ENCODE measurements at regions not wholly inside any gene's neighbourhood (a gene's known extent, or its start where the extent isn't known, plus 50 kb on each side); places are given as distances from the start of the nearest gene placed in this dataset.
"Not testable (repeated sequence)": the region's sequence is repeated elsewhere in the genome, so short reads cannot be mapped to it uniquely, and the experiment has no call there.

- TF ChIP-seq, protein P1, sequence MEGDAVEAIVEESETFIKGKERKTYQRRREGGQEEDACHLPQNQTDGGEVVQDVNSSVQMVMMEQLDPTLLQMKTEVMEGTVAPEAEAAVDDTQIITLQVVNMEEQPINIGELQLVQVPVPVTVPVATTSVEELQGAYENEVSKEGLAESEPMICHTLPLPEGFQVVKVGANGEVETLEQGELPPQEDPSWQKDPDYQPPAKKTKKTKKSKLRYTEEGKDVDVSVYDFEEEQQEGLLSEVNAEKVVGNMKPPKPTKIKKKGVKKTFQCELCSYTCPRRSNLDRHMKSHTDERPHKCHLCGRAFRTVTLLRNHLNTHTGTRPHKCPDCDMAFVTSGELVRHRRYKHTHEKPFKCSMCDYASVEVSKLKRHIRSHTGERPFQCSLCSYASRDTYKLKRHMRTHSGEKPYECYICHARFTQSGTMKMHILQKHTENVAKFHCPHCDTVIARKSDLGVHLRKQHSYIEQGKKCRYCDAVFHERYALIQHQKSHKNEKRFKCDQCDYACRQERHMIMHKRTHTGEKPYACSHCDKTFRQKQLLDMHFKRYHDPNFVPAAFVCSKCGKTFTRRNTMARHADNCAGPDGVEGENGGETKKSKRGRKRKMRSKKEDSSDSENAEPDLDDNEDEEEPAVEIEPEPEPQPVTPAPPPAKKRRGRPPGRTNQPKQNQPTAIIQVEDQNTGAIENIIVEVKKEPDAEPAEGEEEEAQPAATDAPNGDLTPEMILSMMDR (IDR thresholded peaks at IDR 0.05; ENCODE audit: unreplicated experiment in 3 of 3) = no peak
- Mint-ChIP-seq H3K27me3 (ENCODE audit: low read depth) (peaks cover 13% of the 10 kb centered on the region), H3K4me1 (no peaks in the 10 kb centered on the region)
Observed at GRCh38 chr20:51175156-51175555, 152.2 kb upstream of the KCNG1 start.

DNA sequence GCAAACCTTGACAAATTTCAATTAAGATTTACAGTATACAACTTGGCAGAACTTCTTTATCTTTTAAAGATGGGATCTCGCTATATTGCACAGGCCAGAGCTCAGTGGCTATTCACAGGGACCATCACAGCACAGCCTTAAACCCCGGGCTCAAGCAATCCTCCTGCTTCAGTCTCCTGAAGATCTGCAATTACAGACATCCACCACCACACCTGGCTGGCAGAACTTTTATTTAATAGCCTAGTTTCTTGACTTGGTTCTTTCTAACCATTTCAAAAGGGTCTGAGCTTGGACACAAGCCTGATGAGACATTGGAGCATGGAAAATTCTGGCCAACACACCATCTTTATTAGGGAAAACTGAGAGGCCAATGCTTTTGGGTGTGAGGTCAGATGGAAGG, 151.6 kb upstream of the KCNG1 start:
- H3K27ac Mint-ChIP-seq = no peak overlapping the region
- no peaks in the 10 kb centered on the region for H3K36me3 Mint-ChIP-seq (ENCODE audit: low read depth)
- H3K9me3 Mint-ChIP-seq = peaks cover 7% of the 10 kb centered on the region
- no peaks in the 10 kb centered on the region for H3K4me1 Mint-ChIP-seq
- H3K27me3 Mint-ChIP-seq (ENCODE audit: low read depth) = peaks cover 13% of the 10 kb centered on the region
- no peak overlapping the region for H3K4me3 Mint-ChIP-seq
- TF ChIP-seq, protein P1 (IDR thresholded peaks at IDR 0.05; ENCODE audit: unreplicated experiment in 3 of 3) = no peak

More at GRCh38 chr20:51175156-51175555, 152.2 kb upstream of the KCNG1 start:
- H3K4me3 Mint-ChIP-seq = no peak overlapping the region
- no peak overlapping the region for H3K27ac Mint-ChIP-seq
- peaks cover 2% of the 10 kb centered on the region for H3K9me3 Mint-ChIP-seq
- no peaks in the 10 kb centered on the region for H3K36me3 Mint-ChIP-seq (ENCODE audit: low read depth)

- Mint-ChIP-seq H3K4me1 (no peaks in the 10 kb centered on the region), H3K4me3 (no peak overlapping the region), H3K36me3 (ENCODE audit: low read depth) (no peaks in the 10 kb centered on the region), H3K27ac (no peak overlapping the region), H3K27me3 (ENCODE audit: low read depth) (peaks cover 13% of the 10 kb centered on the region), H3K9me3 (peaks cover 9% of the 10 kb centered on the region)
- TF ChIP-seq, protein P1 (IDR thresholded peaks at IDR 0.05; ENCODE audit: unreplicated experiment in 3 of 3) = no peak
Observed at GRCh38 chr20:51172558-51173428, 149.9 kb upstream of the KCNG1 start.

- TF ChIP-seq, protein P1 (IDR thresholded peaks at IDR 0.05; ENCODE audit: unreplicated experiment in 3 of 3) = no peak
- Mint-ChIP-seq H3K4me3 (no peak overlapping the region), H3K27ac (no peak overlapping the region), H3K9me3 (peaks cover 9% of the 10 kb centered on the region), H3K27me3 (ENCODE audit: low read depth) (peaks cover 11% of the 10 kb centered on the region), H3K36me3 (ENCODE audit: low read depth) (no peaks in the 10 kb centered on the region), H3K4me1 (no peaks in the 10 kb centered on the region)
Observed at GRCh38 chr20:51171141-51171540, 148.2 kb upstream of the KCNG1 start.

DNA sequence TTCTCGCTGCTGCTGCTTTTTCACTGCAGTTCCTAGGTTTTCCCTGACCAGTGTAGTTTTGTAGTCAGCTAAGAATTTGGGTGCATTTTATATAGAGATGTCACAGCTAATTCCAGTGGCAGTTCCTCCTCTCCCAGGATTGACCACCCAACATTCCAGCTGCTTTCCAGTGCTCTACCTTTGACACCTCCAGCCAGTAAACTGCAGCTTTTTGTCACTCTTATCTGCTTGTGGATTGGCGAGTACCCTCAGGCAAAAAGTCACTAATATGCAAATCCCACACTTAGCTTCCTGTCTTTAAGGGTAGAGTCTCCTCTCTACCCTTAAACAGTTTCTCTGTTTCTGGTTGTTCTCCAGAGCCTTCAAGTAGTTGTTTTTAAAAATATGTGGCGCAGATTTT, 146.9 kb upstream of the KCNG1 start:
- Mint-ChIP-seq H3K27ac (no peak overlapping the region), H3K9me3 (peaks cover 9% of the 10 kb centered on the region), H3K36me3 (ENCODE audit: low read depth) (no peaks in the 10 kb centered on the region), H3K4me1 (no peaks in the 10 kb centered on the region), H3K27me3 (ENCODE audit: low read depth) (peaks cover 8% of the 10 kb centered on the region), H3K4me3 (no peak overlapping the region)
- TF ChIP-seq, protein P1 (IDR thresholded peaks at IDR 0.05; ENCODE audit: unreplicated experiment in 3 of 3) = no peak

DNA sequence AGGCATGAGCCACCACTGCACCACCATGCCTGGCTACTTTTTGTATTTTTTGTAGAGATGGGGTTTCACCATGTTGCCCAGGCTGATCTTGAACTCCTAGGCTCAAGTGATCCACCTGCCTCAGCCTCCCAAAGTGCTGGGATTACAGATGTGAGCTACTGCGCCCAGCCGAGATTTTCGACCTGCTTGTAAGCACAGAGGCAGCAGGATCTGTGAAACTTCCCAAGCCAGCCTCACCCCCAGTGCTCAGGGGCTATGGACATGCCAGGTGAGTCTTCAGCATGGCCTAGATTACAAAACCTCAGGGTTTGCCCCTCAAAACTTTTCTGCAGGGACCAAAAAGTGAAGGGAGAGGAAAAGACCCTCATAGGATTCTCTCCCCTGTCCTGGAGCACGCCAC, 145.0 kb upstream of the KCNG1 start:
- not testable (repeated sequence) for H3K4me1 Mint-ChIP-seq; H3K4me3 Mint-ChIP-seq; H3K36me3 Mint-ChIP-seq (ENCODE audit: low read depth); H3K27ac Mint-ChIP-seq; H3K9me3 Mint-ChIP-seq; H3K27me3 Mint-ChIP-seq (ENCODE audit: low read depth)

All from nephron (organoid).